ENCODE measurements at regions not wholly inside any gene's neighbourhood (a gene's known extent, or its start where the extent isn't known, plus 50 kb on each side); places are given as distances from the start of the nearest gene placed in this dataset.
"Not testable (repeated sequence)": the region's sequence is repeated elsewhere in the genome, so short reads cannot be mapped to it uniquely, and the experiment has no call there.

GRCh38 chr6:169859401-169859977, 108.1 kb downstream of the ERMARD start:
- no peak overlapping the region for H3K27ac Mint-ChIP-seq
- no peak overlapping the region for H3K4me3 Mint-ChIP-seq
- H3K4me1 Mint-ChIP-seq = peaks cover 9% of the 10 kb centered on the region
- no peak for DNase-seq
- peaks cover 4% of the 10 kb centered on the region for H3K9me3 Mint-ChIP-seq
- H3K36me3 Mint-ChIP-seq = no peaks in the 10 kb centered on the region
- no peaks in the 10 kb centered on the region for H3K27me3 Mint-ChIP-seq

GRCh38 chr6:169858935-169859351, 107.5 kb downstream of the ERMARD start:
- H3K27ac Mint-ChIP-seq = no peak overlapping the region
- DNase-seq = no peak
- no peaks in the 10 kb centered on the region for H3K36me3 Mint-ChIP-seq
- H3K4me1 Mint-ChIP-seq = peaks cover 9% of the 10 kb centered on the region
- H3K4me3 Mint-ChIP-seq = no peak overlapping the region
- peaks cover 4% of the 10 kb centered on the region for H3K9me3 Mint-ChIP-seq
- H3K27me3 Mint-ChIP-seq = no peaks in the 10 kb centered on the region

- Mint-ChIP-seq H3K9me3 (peaks cover 4% of the 10 kb centered on the region), H3K27me3 (no peaks in the 10 kb centered on the region), H3K36me3 (no peaks in the 10 kb centered on the region), H3K4me3 (no peak overlapping the region), H3K4me1 (peaks cover 9% of the 10 kb centered on the region), H3K27ac (no peak overlapping the region)
- no peak for DNase-seq
Observed at GRCh38 chr6:169858293-169858934, 107.0 kb downstream of the ERMARD start.

GRCh38 chr6:169857343-169858292, 106.2 kb downstream of the ERMARD start:
- H3K36me3 Mint-ChIP-seq = no peaks in the 10 kb centered on the region
- no peak overlapping the region for H3K4me3 Mint-ChIP-seq
- H3K9me3 Mint-ChIP-seq = peaks cover 6% of the 10 kb centered on the region
- H3K4me1 Mint-ChIP-seq = peaks cover 9% of the 10 kb centered on the region
- no peaks in the 10 kb centered on the region for H3K27me3 Mint-ChIP-seq
- no peak overlapping the region for H3K27ac Mint-ChIP-seq
- no peak for DNase-seq

GRCh38 chr6:169856442-169857342, 105.3 kb downstream of the ERMARD start:
- not testable (repeated sequence) for H3K27ac Mint-ChIP-seq, H3K36me3 Mint-ChIP-seq, H3K27me3 Mint-ChIP-seq, DNase-seq, H3K4me3 Mint-ChIP-seq, H3K9me3 Mint-ChIP-seq, H3K4me1 Mint-ChIP-seq

- Mint-ChIP-seq H3K27ac (no peak overlapping the region), H3K4me1 (no peaks in the 10 kb centered on the region), H3K9me3 (peaks cover 6% of the 10 kb centered on the region), H3K4me3 (no peak overlapping the region), H3K36me3 (no peaks in the 10 kb centered on the region), H3K27me3 (no peaks in the 10 kb centered on the region)
- no peak for DNase-seq
Observed at GRCh38 chr6:169854813-169855212, 103.4 kb downstream of the ERMARD start.

- peaks cover 6% of the 10 kb centered on the region for H3K9me3 Mint-ChIP-seq
- H3K36me3 Mint-ChIP-seq = no peaks in the 10 kb centered on the region
- no peaks in the 10 kb centered on the region for H3K4me1 Mint-ChIP-seq
- no peaks in the 10 kb centered on the region for H3K27me3 Mint-ChIP-seq
- no peak overlapping the region for H3K4me3 Mint-ChIP-seq
- no peak overlapping the region for H3K27ac Mint-ChIP-seq
- DNase-seq = no peak
Observed at GRCh38 chr6:169854083-169854725, 102.8 kb downstream of the ERMARD start.

- Mint-ChIP-seq H3K4me1 (no peaks in the 10 kb centered on the region), H3K4me3 (no peak overlapping the region), H3K36me3 (no peaks in the 10 kb centered on the region), H3K27me3 (no peaks in the 10 kb centered on the region), H3K27ac (no peak overlapping the region), H3K9me3 (peaks cover 6% of the 10 kb centered on the region)
- DNase-seq = no peak
Observed at GRCh38 chr6:169853196-169854082, 102.0 kb downstream of the ERMARD start.

- Mint-ChIP-seq H3K9me3 (peaks cover 6% of the 10 kb centered on the region), H3K4me1 (no peaks in the 10 kb centered on the region), H3K36me3 (no peaks in the 10 kb centered on the region), H3K27me3 (no peaks in the 10 kb centered on the region), H3K27ac (no peak overlapping the region), H3K4me3 (no peak overlapping the region)
- no peak for DNase-seq
Observed at GRCh38 chr6:169852504-169853195, 101.2 kb downstream of the ERMARD start.

GRCh38 chr6:169851641-169852503, 100.5 kb downstream of the ERMARD start:
- Mint-ChIP-seq H3K27ac (no peak overlapping the region), H3K4me3 (no peak overlapping the region), H3K27me3 (no peaks in the 10 kb centered on the region), H3K4me1 (no peaks in the 10 kb centered on the region), H3K36me3 (no peaks in the 10 kb centered on the region), H3K9me3 (peaks cover 3% of the 10 kb centered on the region)
- no peak for DNase-seq

- Mint-ChIP-seq H3K27me3 (no peaks in the 10 kb centered on the region), H3K4me3 (no peak overlapping the region), H3K27ac (no peak overlapping the region), H3K9me3 (peaks cover 2% of the 10 kb centered on the region), H3K36me3 (no peaks in the 10 kb centered on the region), H3K4me1 (no peaks in the 10 kb centered on the region)
- DNase-seq = no peak
Observed at GRCh38 chr6:169850746-169851145, 99.3 kb downstream of the ERMARD start.

GRCh38 chr6:169850154-169850553, 98.7 kb downstream of the ERMARD start:
- H3K27ac Mint-ChIP-seq = no peak overlapping the region
- H3K4me1 Mint-ChIP-seq = no peaks in the 10 kb centered on the region
- H3K4me3 Mint-ChIP-seq = no peak overlapping the region
- H3K36me3 Mint-ChIP-seq = no peaks in the 10 kb centered on the region
- no peak for DNase-seq
- H3K9me3 Mint-ChIP-seq = peaks cover 2% of the 10 kb centered on the region
- H3K27me3 Mint-ChIP-seq = no peaks in the 10 kb centered on the region
